SH-SY5Y (cell line): ENCODE measurements at regions not wholly inside any gene's neighbourhood (a gene's known extent, or its start where the extent isn't known, plus 50 kb on each side); places are given as distances from the start of the nearest gene placed in this dataset.

ENCODE experiments used
- GATA2 ChIP-seq: IDR thresholded peaks from 2 replicates; pipeline ENCODE4 v1.6.1; 2011; ENCODE audit warnings: mild to moderate bottlenecking, low read depth, low read length
- GATA3 ChIP-seq: IDR thresholded peaks from 2 replicates; pipeline ENCODE4 v1.6.1; 2011; ENCODE audit warnings: low read depth, mild to moderate bottlenecking, low read length, moderate library complexity

DNA sequence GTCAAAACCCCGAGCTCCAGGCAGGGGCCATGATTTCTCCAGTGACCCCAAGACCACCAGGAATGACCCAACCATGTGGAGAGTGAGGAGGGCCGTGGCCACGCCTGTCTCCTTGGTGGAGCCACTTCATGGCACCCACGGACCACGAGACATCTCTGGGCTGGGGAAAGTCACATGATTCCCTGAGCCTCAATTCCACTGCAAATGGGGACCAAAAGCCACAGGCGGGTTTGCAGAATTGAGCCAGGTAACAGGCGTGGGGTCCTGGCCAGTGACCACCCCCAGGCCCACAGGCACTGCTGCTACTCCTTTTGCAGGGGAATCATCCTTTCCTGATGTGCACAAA is 178.9 kb downstream of the CTTN start:
- TF ChIP-seq GATA2: no peak
- no peak for TF ChIP-seq GATA3
